RWPE2 (cell line): ENCODE measurements at regions not wholly inside any gene's neighbourhood (a gene's known extent, or its start where the extent isn't known, plus 50 kb on each side); places are given as distances from the start of the nearest gene placed in this dataset.
"Not testable (repeated sequence)": the region's sequence is repeated elsewhere in the genome, so short reads cannot be mapped to it uniquely, and the experiment has no call there.

Source experiments
- ATAC-seq: fragments of 200-7000 bp; cut with Tn5 transposase; 3 replicates; pipeline ENCODE4 v1.9.1; 2021; ENCODE audit warnings: low read depth
- DNase-seq: peaks from one replicate; pipeline ENCODE4 v3.0.0-alpha.2; 2020; ENCODE audit warnings: low spot score
- H3K27ac ChIP-seq: fragments of 450-650 bp; 2 replicates; pipeline ENCODE4 v1.5.1; 2017; ENCODE audit warnings: mild to moderate bottlenecking; ENCODE audit not compliant: poor library complexity, severe bottlenecking
- H3K27me3 ChIP-seq: fragments of 250-450 bp; sonication (Bioruptor Pico); 2 replicates; pipeline ENCODE4 v1.5.1; 2021; ENCODE audit warnings: mild to moderate bottlenecking, moderate library complexity; ENCODE audit not compliant: insufficient read depth, poor library complexity, severe bottlenecking
- H3K36me3 ChIP-seq: fragments of 250-450 bp; sonication (Bioruptor Pico); 2 replicates; pipeline ENCODE4 v1.5.1; 2020; ENCODE audit warnings: low read depth, mild to moderate bottlenecking, moderate library complexity
- H3K4me1 ChIP-seq: fragments of 250-450 bp; sonication (Bioruptor Pico); 2 replicates; pipeline ENCODE4 v1.5.1; 2021; ENCODE audit warnings: mild to moderate bottlenecking, moderate library complexity; ENCODE audit not compliant: insufficient read depth, poor library complexity, severe bottlenecking
- H3K4me3 ChIP-seq: fragments of 250-450 bp; sonication (Bioruptor Pico); 2 replicates; pipeline ENCODE4 v1.5.1; 2021; ENCODE audit warnings: mild to moderate bottlenecking, moderate library complexity; ENCODE audit not compliant: severe bottlenecking
- H3K9me3 ChIP-seq: fragments of 250-450 bp; sonication (Bioruptor Pico); 2 replicates; pipeline ENCODE4 v1.5.1; 2021; ENCODE audit warnings: mild to moderate bottlenecking, moderate library complexity; ENCODE audit not compliant: severe bottlenecking
- CTCF ChIP-seq: fragments of 450-650 bp; IDR thresholded peaks from one replicate; pipeline ENCODE4 v1.5.1; 2017; ENCODE audit warnings: mild to moderate bottlenecking, moderate library complexity; ENCODE audit not compliant: poor library complexity, severe bottlenecking

- Histone ChIP-seq H3K27ac (no peak overlapping the region), H3K36me3 (no peaks in the 10 kb centered on the region), H3K9me3 (no peaks in the 10 kb centered on the region), H3K27me3 (no peaks in the 10 kb centered on the region), H3K4me1 (no peaks in the 10 kb centered on the region), H3K4me3 (no peak overlapping the region)
- no peak for TF ChIP-seq CTCF
- DNase-seq (no peak), ATAC-seq (no peak)
Observed at GRCh38 chr12:94010307-94010706, 138.1 kb upstream of the PLXNC1 start.

- Histone ChIP-seq H3K36me3 (no peaks in the 10 kb centered on the region), H3K4me1 (no peaks in the 10 kb centered on the region), H3K27ac (no peak overlapping the region), H3K9me3 (no peaks in the 10 kb centered on the region), H3K27me3 (no peaks in the 10 kb centered on the region), H3K4me3 (no peak overlapping the region)
- ATAC-seq (no peak), DNase-seq (no peak)
- no peak for TF ChIP-seq CTCF
Observed at GRCh38 chr12:94012071-94012470, 136.3 kb upstream of the PLXNC1 start.

- H3K27me3 ChIP-seq, result no peaks in the 10 kb centered on the region
- peaks cover 5% of the 10 kb centered on the region for H3K9me3 ChIP-seq
- no peak overlapping the region for H3K4me3 ChIP-seq
- DNase-seq (no peak), ATAC-seq (no peak)
- no peaks in the 10 kb centered on the region for H3K36me3 ChIP-seq
- no peak for TF ChIP-seq CTCF
- no peaks in the 10 kb centered on the region for H3K4me1 ChIP-seq
- H3K27ac ChIP-seq, result no peak overlapping the region
Observed at GRCh38 chr12:94012590-94012989, 135.8 kb upstream of the PLXNC1 start.

DNA sequence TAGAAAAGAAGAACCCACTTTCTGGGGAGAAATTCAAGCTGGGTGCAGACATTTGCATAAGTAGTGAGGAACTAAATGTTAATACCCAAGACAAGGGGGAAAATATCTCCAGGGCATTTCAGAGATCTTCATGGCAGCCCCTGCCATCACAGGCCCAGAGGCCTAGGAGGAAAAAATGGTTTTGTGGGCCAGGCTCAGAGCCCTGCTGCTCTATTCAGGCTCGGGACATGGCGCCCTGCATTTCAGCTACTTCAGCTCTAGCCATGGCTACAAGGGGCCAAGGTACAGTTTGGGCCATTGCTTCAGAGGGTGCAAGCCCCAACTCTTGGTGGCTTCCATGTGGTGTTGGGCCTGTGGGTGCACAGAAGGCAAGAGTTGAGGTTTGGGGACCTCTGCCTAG is 131.1 kb upstream of the PLXNC1 start:
- H3K27ac ChIP-seq, H3K36me3 ChIP-seq, ATAC-seq, H3K4me1 ChIP-seq, H3K27me3 ChIP-seq, H3K4me3 ChIP-seq, DNase-seq, H3K9me3 ChIP-seq: not testable (repeated sequence)

DNA sequence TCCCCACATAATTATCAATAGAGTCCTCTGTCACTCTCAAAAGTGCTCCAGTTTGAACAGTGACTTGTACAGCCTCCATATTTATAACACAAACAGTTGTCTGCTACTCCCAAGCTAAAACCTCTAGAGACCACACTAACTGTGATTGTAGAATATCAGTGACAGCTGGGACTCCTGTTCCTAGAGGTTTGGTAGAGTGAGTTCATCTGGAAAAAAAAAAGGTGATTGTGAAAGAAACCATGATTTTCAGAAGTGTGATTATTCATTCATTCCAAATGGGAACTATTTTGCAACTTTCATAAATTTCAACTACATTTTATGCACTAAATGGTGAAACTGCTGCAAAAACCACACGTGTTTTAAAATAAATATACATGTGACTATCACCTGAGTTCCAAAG is 128.0 kb upstream of the PLXNC1 start:
- Histone ChIP-seq H3K9me3 (peaks cover 6% of the 10 kb centered on the region), H3K4me3 (no peak overlapping the region), H3K27ac (no peak overlapping the region), H3K36me3 (no peaks in the 10 kb centered on the region), H3K4me1 (no peaks in the 10 kb centered on the region), H3K27me3 (no peaks in the 10 kb centered on the region)
- no peak for TF ChIP-seq CTCF
- no peak for ATAC-seq
- no peak for DNase-seq
